Activated CD8-positive, alpha-beta memory T cell treated with anti-CD3 and anti-CD28 coated beads for 24 hours (primary cell): ENCODE measurements at regions not wholly inside any gene's neighbourhood (a gene's known extent, or its start where the extent isn't known, plus 50 kb on each side); places are given as distances from the start of the nearest gene placed in this dataset.

Experiments used
- DNase-seq: peaks from one replicate; pipeline ENCODE4 v3.0.0-alpha.2; 2020

DNA sequence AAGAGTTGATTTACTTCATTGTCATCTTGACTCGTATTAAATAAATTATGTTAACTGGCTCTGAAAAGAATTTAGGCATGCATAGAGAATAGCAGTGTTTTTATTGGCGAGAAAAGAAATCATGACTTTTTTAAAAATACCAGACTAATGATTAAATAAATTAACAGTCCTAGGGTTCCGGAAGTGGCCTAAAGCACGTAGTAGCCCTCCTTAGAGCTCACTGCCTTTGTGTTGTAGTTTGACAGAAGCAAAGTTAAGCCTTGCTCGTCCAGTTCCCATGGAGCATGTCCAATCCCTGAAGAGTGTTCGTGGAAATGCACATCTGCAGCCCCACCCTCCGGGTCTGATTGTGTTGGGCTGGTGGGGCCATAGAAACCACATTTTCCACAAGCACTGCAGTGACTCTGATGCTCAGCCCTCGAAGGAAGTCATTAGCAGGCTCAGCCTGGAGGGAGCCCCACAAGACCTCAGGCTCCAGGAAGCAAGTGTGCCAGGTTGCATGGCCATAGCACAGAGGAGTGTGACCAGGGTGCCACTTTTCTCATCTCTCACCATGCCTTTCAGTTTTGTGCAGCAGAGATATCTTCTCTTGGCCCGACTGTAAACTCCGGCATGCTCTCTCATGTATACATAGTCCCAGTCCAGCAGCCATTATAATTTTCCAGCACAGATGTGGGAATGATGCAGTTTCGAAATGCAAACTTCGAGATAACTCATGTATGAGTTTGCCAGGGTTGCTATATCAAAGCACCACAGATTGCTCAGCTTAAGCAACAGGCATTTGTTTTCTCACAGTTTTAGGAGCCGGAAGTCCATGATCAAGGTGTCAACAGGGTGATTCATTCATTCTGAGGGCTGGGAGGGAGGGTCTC, 188.6 kb upstream of the SH3BP4 start:
- DNase-seq, result no peak

DNA sequence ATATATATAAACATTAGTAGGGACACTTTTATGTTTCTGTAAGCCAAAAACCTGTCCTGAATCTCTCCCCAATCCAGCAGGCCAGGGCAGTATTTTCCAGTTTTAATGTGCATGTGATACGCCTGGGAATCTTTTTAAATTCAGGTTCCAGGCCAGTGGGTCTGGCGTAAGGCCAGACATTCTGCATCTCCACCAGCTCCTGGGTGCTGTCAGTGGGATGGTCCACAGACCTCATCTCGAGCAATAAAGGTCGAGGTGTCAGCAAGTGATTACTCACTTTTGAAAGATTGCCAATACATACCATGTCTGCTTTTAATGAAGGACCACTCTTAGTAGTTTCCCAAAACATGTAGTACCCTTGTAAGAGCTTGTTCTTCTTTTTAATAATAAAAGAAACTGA, 189.9 kb upstream of the SH3BP4 start:
- no peak for DNase-seq

DNA sequence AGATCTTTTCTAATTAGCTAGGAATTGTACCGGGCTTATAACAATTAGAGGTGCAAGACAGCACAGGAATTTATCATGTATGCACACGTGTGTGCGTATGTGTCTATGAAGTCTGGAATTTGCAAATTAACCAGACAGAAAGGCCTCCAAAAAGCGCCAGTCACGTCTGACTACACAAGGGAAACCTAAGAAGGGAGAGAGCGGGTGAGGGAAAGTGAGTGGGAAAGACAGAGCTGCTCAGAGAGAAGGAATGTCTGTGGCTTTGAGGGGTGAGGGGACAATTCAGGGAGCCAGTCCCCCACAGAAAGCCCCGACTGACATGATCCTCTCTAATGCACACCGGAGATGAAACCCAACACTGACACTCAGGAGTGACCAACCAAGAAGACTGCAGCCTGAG, 197.7 kb upstream of the SH3BP4 start:
- DNase-seq, result no peak

DNA sequence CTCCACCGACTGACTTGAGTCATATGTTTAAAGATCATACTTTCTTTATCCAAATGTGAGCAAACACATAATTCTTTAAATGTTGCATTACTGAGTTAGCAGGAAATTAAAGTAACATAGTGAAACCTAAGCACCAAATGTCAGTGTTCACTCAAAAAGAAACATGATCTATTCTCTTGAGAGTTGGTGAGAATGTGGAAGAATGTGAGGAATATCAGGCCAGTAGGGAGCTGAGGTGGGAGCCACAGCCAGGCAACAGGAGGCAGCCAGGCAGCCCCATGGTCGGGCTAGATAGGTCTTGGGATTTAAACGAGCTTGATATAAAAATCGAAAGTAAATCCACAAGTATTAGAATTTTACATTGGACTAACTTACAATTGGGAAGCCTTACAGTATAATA, 198.1 kb upstream of the SH3BP4 start:
- no peak for DNase-seq

DNA sequence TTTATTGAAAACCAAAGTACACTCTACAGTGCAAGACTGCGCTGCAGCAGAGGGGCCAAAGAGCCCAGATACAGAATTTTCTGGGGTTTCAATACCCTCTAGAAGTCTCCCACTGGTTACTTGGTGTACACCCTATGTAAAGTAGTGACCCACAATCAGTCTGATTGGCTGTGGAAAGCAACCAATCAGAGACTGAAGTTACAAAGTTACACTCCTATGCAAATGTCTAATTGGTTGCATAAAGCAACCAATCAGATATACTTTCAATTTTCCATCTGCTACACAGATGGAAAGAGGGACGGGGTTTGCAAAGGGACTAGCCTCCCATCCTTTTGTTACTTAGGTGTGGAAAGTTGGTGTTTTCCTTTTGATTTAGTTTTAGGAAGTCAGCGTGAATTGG, 198.9 kb upstream of the SH3BP4 start:
- no peak for DNase-seq

GRCh38 chr2:234751275-234751973, 200.4 kb upstream of the SH3BP4 start:
- no peak for DNase-seq

GRCh38 chr2:234747833-234748559, 203.8 kb upstream of the SH3BP4 start:
- no peak for DNase-seq

DNA sequence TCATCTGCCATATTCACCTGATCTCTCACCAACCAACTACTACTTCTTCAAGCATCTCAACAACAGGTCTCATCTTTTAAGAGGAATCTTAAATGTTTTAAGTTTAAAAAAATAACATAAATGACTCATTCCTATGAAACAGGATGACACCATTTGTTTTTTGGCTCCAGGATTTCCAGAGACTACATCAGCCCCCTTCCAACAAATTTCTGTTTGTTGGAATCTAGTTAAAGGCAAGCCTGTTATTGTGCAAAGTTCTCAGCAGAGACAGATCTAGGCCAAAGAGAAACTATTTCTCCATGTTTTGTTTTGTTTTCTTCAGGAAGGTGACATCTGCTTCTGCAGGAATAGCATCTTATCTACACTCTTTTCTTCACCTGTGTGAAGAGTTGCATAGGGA, 204.8 kb upstream of the SH3BP4 start:
- DNase-seq, result no peak

DNA sequence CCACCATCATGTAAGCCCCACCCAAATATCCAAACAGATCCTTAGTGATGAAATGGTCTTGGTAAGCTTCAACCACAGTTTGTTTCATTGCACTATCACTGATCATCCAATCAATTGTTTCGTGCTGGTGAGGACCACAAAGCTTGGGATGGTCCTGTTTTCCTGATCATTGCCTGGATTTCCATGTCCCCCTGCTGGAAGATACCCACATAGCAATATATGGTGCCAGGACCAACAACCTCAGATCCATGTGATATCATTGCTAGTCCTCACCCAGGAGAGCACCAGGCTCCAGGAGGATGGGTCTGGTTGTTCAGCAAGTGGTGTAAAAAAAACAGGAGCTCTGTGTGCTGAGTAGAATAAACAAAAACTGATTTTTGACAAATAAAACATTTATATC, 206.5 kb upstream of the SH3BP4 start:
- DNase-seq, result no peak

GRCh38 chr2:234741976-234742375, 209.8 kb upstream of the SH3BP4 start:
- no peak for DNase-seq

GRCh38 chr2:234739061-234739460, 212.8 kb upstream of the SH3BP4 start:
- DNase-seq, result no peak

DNA sequence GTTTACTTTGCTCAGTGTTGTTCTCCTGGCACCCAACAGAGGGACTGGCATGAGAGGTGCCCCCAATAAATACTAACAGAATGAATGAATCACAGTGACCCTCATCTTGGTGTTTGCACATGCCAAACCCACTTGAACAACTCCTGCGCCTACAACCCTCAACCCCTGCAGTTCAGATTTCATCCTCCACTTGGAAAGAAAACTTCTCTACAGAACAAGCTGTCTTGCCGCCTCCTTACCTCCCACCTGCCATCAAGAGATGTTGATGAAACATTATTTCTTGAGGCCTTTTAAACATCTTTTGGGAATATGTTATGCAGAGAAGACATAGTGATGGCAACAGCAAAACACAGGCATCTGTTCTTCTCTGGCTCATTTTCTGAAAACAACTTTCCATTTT, 216.0 kb upstream of the SH3BP4 start:
- DNase-seq, result no peak

DNA sequence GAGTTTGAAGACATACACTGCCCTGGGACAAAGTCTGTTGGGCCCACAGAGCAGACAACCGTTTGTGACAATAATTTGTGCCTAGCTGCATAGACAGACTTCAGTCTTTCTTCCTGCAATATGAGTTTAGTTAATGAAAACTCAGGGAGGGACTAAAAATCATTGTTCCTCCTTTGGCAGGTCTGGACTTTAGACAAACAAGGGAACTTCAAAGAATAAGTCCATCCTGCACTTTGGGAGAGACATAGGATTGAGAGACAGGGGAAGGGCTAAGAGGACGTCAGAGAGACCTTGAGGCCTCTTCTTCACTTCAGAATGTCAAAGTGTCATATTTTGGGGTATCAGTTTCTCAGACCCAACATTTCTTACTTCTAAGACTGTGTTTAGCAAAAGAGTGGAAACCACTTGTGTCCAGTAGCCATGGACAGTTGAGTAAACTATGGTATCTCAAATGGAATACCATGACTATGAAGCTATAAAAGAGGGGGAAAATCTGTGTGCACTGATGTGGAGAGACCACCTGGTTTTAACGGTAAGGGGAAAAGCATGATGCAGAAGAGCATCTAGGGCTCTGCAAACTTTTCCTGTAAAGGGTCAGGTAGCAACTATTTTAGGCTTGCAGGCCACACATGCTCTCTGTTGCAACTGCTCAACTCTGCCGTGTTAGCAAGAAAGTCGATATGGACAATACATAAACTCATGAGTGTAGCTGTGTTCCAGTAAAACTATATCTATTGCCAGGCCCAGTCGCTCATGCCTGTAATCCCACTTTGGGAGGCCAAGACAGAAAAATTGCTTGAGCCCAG, 217.8 kb upstream of the SH3BP4 start:
- no peak for DNase-seq

DNA sequence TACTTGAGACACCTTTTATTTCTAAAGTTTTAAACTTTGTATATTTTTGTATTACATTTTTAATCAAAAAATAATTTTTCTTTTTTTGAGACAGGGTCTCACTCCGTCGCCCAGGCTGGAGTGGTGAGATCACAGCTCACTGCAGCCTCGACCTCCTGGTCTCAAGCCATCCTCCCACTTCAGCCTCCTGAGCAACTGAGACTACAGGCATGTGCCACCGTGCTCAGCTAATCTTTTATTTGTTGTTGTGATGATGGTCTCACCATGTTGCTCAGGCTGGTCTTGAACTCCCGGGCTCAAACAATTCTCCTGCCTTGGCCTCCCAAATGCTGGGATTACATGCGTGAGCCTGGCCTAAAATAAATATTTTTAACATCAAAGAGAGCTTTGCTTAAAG, 218.7 kb upstream of the SH3BP4 start:
- no peak for DNase-seq

DNA sequence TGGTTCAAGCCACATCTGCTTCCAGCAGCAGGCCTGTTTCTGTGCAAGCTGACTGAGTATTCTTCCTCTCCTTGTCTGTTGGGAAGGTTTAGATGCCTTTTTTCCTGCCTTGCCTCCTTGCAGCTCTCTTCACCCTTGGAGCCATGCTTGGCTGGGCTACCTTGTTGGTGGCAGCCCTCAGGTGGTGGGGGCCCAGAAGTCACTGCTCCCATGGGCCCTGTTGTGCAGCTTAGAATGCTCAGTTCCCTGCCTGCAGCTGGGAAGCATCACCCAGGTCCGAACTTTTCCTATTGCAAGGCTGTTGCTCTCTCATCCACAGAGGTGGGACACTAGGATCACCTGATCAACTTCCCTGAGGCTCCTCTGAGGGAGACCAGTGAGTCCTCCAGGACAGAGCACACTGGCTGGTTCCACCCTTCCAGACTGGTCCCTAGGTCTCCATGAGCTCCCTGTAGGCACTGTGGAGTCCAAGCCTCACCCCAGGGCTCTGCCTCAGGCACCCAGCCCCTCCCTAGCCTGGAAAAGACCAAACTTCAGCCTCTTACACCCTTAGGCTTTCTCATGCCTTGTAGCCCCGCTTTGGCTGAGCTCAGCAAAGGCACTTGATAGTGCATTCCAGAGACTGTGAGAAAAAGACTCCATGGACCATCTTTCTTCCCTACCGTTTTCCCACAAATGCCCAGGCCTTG, 219.3 kb upstream of the SH3BP4 start:
- DNase-seq, result no peak

GRCh38 chr2:234731236-234731635, 220.6 kb upstream of the SH3BP4 start:
- no peak for DNase-seq

GRCh38 chr2:234730066-234730640, 221.7 kb upstream of the SH3BP4 start:
- DNase-seq, result no peak

GRCh38 chr2:234725528-234726264, 226.1 kb upstream of the SH3BP4 start:
- DNase-seq, result no peak

DNA sequence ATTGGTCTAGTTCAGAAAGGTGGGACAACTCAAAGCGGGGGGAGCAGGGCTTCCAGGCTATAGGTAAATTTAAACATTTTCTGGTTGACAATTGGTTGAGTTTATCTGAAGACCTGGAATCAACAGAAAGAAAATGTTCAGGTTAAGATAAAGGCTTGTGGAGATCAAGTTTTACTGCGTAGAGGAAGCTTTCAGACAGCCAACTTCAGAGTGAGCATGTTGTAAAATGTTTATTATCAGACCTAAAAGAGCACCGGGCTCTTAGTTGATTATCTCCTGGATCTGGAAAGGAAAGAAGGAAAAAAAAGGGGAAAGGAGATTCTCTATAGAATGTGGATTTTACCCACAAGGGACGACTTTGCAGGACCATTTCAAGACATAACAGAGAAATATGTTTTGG, 227.0 kb upstream of the SH3BP4 start:
- no peak for DNase-seq

GRCh38 chr2:234723400-234723799, 226.5 kb upstream of the ARL4C start:
- DNase-seq, result no peak

DNA sequence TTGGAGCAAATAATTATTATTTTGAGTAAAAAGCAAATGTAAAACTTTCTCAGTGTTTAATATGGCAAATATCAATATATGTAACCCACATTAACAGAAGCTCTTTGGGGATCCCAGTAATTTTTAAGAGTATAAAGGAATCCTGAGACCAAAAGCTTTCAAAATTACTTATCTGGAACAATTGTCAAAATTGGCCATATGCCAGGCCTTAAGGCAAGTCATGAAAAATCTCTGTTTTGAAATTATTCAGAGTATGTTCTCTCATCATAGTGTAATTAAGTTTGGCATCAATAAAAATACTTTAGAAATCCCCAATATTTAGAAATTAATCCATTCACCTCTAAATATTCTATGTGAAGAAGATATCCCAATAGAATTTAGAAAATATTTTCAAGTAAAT, 225.3 kb upstream of the ARL4C start:
- no peak for DNase-seq
